GM21576 (cell line): ENCODE measurements at regions not wholly inside any gene's neighbourhood (a gene's known extent, or its start where the extent isn't known, plus 50 kb on each side); places are given as distances from the start of the nearest gene placed in this dataset.

Source experiments
- ATAC-seq: cut with Tn5 transposase; IDR thresholded peaks from one replicate; pipeline ENCODE4 v1.9.1; 2021; ENCODE audit warnings: mild to moderate bottlenecking, moderate library complexity; ENCODE audit not compliant: unreplicated experiment

- ATAC-seq: no peak
Measured at GRCh38 chr11:96595011-96595410, 205.2 kb downstream of the JRKL start.

GRCh38 chr11:96607864-96608558, 218.2 kb downstream of the JRKL start:
- no peak for ATAC-seq

DNA sequence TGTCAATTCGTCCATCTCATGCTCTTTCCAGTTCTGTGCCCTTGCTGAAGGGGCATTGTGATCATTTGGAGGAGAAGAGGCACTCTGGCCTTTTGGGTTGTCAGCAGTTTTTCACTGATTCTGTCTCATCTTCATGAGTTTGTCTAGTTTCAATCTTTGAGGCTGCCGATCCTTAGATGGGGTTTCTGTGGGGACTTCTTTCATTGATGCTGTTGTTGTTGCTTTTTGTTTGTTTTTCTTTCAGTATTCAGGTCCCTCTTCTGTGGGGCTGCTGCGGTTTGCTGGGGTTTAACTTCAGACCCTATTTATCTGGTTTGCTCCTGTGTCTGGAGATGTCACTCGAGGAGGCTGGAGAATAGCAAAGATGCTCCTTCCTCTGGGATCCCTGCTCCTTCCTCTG, 224.3 kb downstream of the JRKL start:
- ATAC-seq: no peak

DNA sequence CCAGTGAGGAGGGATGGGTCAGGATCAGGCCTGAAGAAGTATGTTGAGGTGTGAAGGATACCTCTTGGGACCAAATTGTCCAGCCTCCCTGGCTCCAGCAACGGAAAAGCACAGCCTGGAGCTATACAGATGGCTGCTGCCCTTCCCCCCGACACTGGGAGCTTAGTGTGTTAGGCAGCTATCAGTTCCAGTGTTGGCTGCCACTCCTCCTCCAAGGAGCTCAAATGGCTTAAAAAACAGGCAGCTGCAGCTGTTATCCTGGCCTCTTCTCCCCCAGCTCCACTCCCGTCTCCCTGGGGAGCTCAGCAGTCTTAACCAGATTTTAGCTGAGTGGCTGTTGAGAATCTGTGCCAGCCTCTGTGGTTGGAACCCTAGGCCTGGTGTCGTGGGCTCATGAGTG, 225.0 kb downstream of the JRKL start:
- ATAC-seq: no peak

- no peak for ATAC-seq
Measured at GRCh38 chr11:96620464-96621044, 230.7 kb downstream of the JRKL start.

DNA sequence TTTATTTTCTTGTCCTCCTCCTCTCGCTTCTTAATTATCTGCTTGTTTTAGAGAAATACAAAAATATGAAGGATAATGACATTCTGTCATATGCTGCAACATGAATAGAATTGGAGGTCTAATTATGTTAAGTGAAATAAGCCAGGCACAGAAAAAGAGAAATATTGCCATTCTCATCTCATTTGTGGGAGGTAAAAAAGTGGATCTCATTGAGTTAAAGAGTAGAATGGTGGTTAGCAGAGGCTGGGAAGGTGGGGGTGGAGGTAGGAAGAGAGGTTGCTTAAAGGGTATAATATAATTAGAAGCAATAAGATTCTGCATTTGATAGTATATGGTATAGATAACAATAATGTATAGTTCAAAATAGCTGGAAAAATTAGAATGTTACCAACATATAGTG, 231.3 kb downstream of the JRKL start:
- ATAC-seq: no peak

GRCh38 chr11:96622026-96622634, 232.3 kb downstream of the JRKL start:
- ATAC-seq: no peak

DNA sequence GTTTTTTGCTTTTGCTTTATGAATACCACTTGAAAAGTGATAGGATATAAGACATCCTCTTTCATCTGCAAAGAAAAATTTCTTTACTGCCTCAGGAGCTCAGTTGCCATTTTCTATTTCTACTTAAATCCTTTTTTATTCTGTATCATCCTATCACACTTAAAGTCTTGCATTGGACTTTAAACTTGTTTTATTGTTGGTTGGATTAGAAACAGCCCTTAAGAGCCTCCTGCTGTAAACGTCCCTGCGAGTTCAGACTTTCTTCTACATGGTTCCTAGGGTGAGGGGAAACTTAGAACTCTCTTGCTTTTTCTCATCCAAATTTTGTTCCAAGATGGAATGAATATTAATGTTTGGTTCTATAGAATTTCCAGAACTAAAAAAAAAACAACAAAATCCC, 234.3 kb downstream of the JRKL start:
- no peak for ATAC-seq

DNA sequence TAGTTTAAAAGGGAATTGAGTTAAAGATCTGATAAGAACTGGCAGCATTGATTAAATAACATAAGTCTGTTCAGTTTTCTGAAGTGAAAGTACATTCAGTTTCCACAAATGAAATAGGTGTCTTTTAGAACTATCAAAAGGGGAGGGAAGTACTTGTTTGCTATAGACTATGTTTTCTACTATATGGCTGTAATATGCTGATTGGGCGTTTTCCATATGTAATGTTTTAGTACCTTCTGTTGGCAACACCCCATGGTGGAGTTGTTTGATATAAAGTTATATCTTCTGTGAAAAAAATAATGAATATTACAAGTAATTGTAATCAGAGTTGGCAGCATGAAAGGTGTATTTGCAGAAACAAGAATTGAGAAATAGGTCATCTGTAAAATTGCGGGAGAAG, 237.6 kb downstream of the JRKL start:
- ATAC-seq: no peak

- ATAC-seq: no peak
Measured at GRCh38 chr11:96635655-96636054, 245.8 kb downstream of the JRKL start.

- ATAC-seq: no peak
Measured at GRCh38 chr11:96641261-96641660, 251.4 kb downstream of the JRKL start.

DNA sequence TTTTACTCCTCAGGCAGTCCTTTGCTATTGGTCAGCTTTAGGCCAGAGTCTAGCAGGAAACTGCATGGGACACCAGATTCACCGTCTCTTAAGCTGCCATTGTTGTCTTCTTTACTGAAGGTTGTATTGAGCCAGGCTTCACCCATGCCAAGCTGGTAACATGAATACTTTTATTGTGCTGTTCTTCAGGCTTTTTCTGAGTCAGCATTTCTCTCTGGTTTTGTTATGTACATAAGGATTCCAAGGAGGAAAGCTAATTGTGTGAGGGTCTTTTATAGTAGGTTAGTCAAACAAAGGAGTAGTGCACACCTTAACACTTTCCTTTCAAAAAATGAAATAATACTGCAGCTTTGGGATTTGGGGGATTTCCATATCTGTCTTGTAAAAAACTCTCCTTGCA, 252.8 kb downstream of the JRKL start:
- no peak for ATAC-seq

DNA sequence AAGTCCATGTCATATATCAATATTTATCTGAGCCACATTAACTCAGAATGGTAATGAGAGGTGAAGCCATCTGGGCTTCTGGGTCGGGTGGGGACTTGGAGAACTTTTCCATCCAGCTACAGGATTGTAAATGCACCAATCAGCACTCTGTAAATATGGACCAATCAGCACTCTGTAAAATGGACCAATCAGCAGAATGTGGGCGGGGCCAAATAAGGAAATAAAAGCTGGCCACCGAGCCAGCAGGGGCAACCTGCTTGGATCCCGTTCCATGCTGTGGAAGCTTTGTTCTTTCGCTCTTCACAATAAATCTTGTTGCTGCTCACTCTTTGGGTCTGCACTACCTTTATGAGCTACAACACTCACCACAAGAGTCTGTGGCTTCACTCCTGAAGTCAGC, 253.4 kb downstream of the JRKL start:
- no peak for ATAC-seq

DNA sequence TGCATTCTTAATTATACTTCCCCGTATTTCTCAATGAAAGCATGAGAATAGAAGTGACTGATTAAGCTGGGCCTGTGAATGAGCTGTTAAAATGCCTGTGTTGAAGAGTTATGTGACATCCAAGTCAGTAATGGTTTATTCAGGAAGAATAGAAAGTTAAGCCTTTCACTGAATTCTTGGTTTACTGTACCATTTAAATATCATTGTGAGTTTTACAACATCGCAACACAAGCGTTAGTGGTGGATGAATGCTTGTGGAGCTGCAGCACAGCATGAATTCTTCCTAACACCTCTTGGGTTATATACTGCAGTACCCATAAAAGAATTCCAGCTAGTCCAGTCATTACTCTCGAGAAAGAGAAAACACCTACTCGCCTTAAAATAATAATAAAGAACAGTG, 257.8 kb downstream of the JRKL start:
- no peak for ATAC-seq

GRCh38 chr11:96648991-96649390, 259.2 kb downstream of the JRKL start:
- ATAC-seq: no peak

DNA sequence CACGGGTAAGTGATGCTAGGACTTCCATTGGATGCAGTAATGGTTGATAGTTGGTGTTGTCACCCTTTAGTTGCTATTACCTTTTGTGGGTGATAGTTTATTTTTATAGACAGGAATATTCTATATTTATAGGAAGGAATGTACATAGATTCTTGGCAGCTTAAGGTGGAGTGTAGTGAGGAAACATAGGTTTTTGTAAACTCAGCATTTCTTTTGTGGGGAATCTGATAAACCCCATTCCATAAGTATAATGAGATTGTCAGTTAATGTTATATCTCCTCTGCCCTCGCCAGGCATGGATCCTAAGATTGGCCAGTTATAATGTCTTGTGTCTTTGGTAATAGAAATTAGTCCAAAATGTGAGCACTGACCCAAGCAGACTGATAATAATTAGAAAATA, 262.7 kb downstream of the JRKL start:
- no peak for ATAC-seq

DNA sequence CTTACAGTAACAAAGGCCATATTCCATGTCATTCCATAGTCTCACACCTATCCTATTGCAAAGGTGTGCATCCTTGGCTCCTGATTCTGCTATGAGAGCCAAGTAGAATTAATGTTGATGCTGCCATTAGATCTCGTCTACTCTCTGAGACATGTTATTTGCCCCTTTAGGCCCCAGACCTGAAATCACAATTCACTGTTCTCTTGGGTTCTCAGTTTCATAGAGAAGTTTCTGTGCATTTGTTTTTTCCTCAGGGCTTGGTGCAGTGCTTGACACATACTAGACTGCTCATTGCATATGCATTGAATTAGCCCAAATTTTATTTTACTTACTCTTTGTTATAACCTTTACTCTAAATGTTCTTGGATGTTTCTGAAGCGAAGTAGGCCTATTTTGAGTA, 265.7 kb downstream of the JRKL start:
- ATAC-seq: no peak

- ATAC-seq: no peak
Measured at GRCh38 chr11:96658436-96658835, 268.6 kb downstream of the JRKL start.

GRCh38 chr11:96664110-96664509, 274.3 kb downstream of the JRKL start:
- ATAC-seq: no peak

GRCh38 chr11:96680211-96681018, 290.6 kb downstream of the JRKL start:
- ATAC-seq: no peak

DNA sequence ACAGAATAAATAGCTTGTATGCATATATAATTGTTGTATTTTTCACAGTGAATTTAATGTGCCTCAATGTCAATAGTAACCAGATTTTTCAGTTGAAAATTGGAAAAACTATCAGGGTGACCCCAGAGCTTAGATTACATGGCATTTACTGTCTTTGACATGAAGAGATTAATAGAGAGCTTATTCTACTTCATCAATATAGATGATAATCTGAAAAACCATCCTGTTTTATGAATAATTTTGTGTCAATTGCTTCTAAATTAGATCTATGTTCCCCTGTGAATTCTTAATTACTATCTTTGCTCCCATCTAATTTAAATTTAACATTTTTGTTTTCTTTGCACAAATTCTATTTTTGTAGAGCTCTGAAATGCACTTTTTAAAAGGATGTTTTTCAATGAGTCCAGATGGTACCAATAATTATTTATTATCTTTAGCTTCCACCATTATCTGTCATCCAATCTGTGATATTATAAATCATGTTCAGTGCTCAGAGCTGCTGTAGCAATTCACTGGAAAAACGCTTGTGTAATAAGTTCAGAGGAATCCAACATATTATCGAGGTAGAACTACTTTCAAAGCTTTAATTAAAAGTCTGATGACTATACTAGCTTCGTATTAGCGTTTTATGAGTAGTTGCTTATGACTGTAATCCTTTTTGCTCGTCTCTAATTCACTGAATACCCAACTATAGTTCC, 291.4 kb downstream of the JRKL start:
- no peak for ATAC-seq
